ENCODE measurements at regions not wholly inside any gene's neighbourhood (a gene's known extent, or its start where the extent isn't known, plus 50 kb on each side); places are given as distances from the start of the nearest gene placed in this dataset.

- Histone ChIP-seq H3K4me1 (no peaks in the 10 kb centered on the region), H3K9ac (no peak overlapping the region), H3K4me3 (no peak overlapping the region), H2AFZ (replicated peaks) (no peak overlapping the region), H3K4me2 (no peak overlapping the region), H3K27ac (no peak overlapping the region), H3K9me3 (ENCODE audit: low read depth) (no peaks in the 10 kb centered on the region), H3F3A (ENCODE audit: low read depth) (no peaks in the 10 kb centered on the region), H4K20me1 (ENCODE audit: low read depth) (no peaks in the 10 kb centered on the region), H3K79me2 (ENCODE audit: low read depth) (no peaks in the 10 kb centered on the region), H3K27me3 (no peaks in the 10 kb centered on the region), H3K36me3 (no peaks in the 10 kb centered on the region)
- Mint-ChIP-seq H3K27me3 (ENCODE audit: insufficient read depth, low read depth) (no peaks in the 10 kb centered on the region), H3K4me3 (no peak overlapping the region), H3K9me3 (no peaks in the 10 kb centered on the region), H3K36me3 (no peaks in the 10 kb centered on the region), H3K27ac (no peak overlapping the region), H3K4me1 (peaks cover 6% of the 10 kb centered on the region)
- TF ChIP-seq EZH2 (IDR thresholded peaks at IDR 0.05): no peak
- no peak for DNase-seq (ENCODE audit: low spot score)
Measured at GRCh38 chr4:32987111-32987510, 2266.9 kb downstream of the PCDH7 start.

GRCh38 chr4:32988165-32988811 lies 2268.1 kb downstream of the PCDH7 start:
- H3K9ac ChIP-seq: no peak overlapping the region
- no peaks in the 10 kb centered on the region for H3F3A ChIP-seq (ENCODE audit: low read depth)
- no peak overlapping the region for H3K27ac Mint-ChIP-seq
- H3K36me3 ChIP-seq: no peaks in the 10 kb centered on the region
- H4K20me1 ChIP-seq (ENCODE audit: low read depth): no peaks in the 10 kb centered on the region
- peaks cover 6% of the 10 kb centered on the region for H3K4me1 Mint-ChIP-seq
- H3K9me3 ChIP-seq (ENCODE audit: low read depth): no peaks in the 10 kb centered on the region
- DNase-seq (ENCODE audit: low spot score): no peak
- no peaks in the 10 kb centered on the region for H3K9me3 Mint-ChIP-seq
- no peaks in the 10 kb centered on the region for H3K36me3 Mint-ChIP-seq
- no peak overlapping the region for H3K27ac ChIP-seq
- TF ChIP-seq EZH2 (IDR thresholded peaks at IDR 0.05) (no peak), EZH2phosphoT487 (IDR thresholded peaks at IDR 0.05) (no peak), CTCF (IDR thresholded peaks at IDR 0.05) (no peak)
- no peaks in the 10 kb centered on the region for H3K27me3 Mint-ChIP-seq (ENCODE audit: insufficient read depth, low read depth)
- no peak overlapping the region for H2AFZ ChIP-seq (replicated peaks)
- no peak overlapping the region for H3K4me3 Mint-ChIP-seq
- H3K4me1 ChIP-seq: no peaks in the 10 kb centered on the region
- H3K4me2 ChIP-seq: no peak overlapping the region
- no peaks in the 10 kb centered on the region for H3K27me3 ChIP-seq
- no peak overlapping the region for H3K4me3 ChIP-seq
- no peaks in the 10 kb centered on the region for H3K79me2 ChIP-seq (ENCODE audit: low read depth)

- Histone ChIP-seq H3F3A (ENCODE audit: low read depth) (no peaks in the 10 kb centered on the region), H2AFZ (replicated peaks) (no peak overlapping the region), H3K4me3 (no peak overlapping the region), H3K9me3 (ENCODE audit: low read depth) (no peaks in the 10 kb centered on the region), H3K27ac (no peak overlapping the region), H4K20me1 (ENCODE audit: low read depth) (no peaks in the 10 kb centered on the region), H3K4me2 (no peak overlapping the region), H3K27me3 (no peaks in the 10 kb centered on the region), H3K4me1 (no peaks in the 10 kb centered on the region), H3K9ac (no peak overlapping the region), H3K79me2 (ENCODE audit: low read depth) (no peaks in the 10 kb centered on the region), H3K36me3 (no peaks in the 10 kb centered on the region)
- no peaks in the 10 kb centered on the region for H3K27me3 Mint-ChIP-seq (ENCODE audit: insufficient read depth, low read depth)
- no peak overlapping the region for H3K4me3 Mint-ChIP-seq
- H3K4me1 Mint-ChIP-seq: no peaks in the 10 kb centered on the region
- no peaks in the 10 kb centered on the region for H3K9me3 Mint-ChIP-seq
- no peak for TF ChIP-seq CTCF (IDR thresholded peaks at IDR 0.05)
- no peak for TF ChIP-seq EZH2phosphoT487 (IDR thresholded peaks at IDR 0.05)
- TF ChIP-seq EZH2 (IDR thresholded peaks at IDR 0.05): no peak
- DNase-seq (ENCODE audit: low spot score): no peak
- H3K36me3 Mint-ChIP-seq: no peaks in the 10 kb centered on the region
- H3K27ac Mint-ChIP-seq: no peak overlapping the region
Measured at GRCh38 chr4:32991663-32992062, 2271.5 kb downstream of the PCDH7 start.

GRCh38 chr4:32994981-32995881 lies 2275.1 kb downstream of the PCDH7 start:
- no peak overlapping the region for H3K4me3 Mint-ChIP-seq
- Histone ChIP-seq H2AFZ (replicated peaks) (no peak overlapping the region), H3K36me3 (no peaks in the 10 kb centered on the region), H3K4me1 (no peaks in the 10 kb centered on the region), H3K79me2 (ENCODE audit: low read depth) (no peaks in the 10 kb centered on the region), H3K27ac (no peak overlapping the region), H3K4me3 (no peak overlapping the region), H4K20me1 (ENCODE audit: low read depth) (no peaks in the 10 kb centered on the region), H3K4me2 (no peak overlapping the region), H3K9ac (no peak overlapping the region), H3F3A (ENCODE audit: low read depth) (no peaks in the 10 kb centered on the region), H3K27me3 (no peaks in the 10 kb centered on the region), H3K9me3 (ENCODE audit: low read depth) (no peaks in the 10 kb centered on the region)
- H3K27me3 Mint-ChIP-seq (ENCODE audit: insufficient read depth, low read depth): no peaks in the 10 kb centered on the region
- DNase-seq (ENCODE audit: low spot score): no peak
- TF ChIP-seq EZH2phosphoT487 (IDR thresholded peaks at IDR 0.05) (no peak), CTCF (IDR thresholded peaks at IDR 0.05) (no peak), EZH2 (IDR thresholded peaks at IDR 0.05) (no peak)
- no peaks in the 10 kb centered on the region for H3K4me1 Mint-ChIP-seq
- H3K27ac Mint-ChIP-seq: no peak overlapping the region
- H3K9me3 Mint-ChIP-seq: no peaks in the 10 kb centered on the region
- H3K36me3 Mint-ChIP-seq: no peaks in the 10 kb centered on the region

All from neural progenitor cell (in vitro differentiated cells).